ENCODE measurements at regions not wholly inside any gene's neighbourhood (a gene's known extent, or its start where the extent isn't known, plus 50 kb on each side); places are given as distances from the start of the nearest gene placed in this dataset.

GRCh38 chr12:126704609-126705008 is 1562.4 kb upstream of the TMEM132C start:
- Histone ChIP-seq H3K27me3 (ENCODE audit: control insufficient read depth, insufficient read depth, low read length) (no peaks in the 10 kb centered on the region), H3K9ac (ENCODE audit: low read length) (no peak overlapping the region), H3K27ac (ENCODE audit: low read depth, low read length) (no peak overlapping the region), H3K36me3 (ENCODE audit: control insufficient read depth, insufficient read depth, low read length) (no peaks in the 10 kb centered on the region), H3K4me1 (ENCODE audit: control insufficient read depth, insufficient read depth, low read length) (no peaks in the 10 kb centered on the region), H3K4me3 (ENCODE audit: low read length) (no peak overlapping the region)

GRCh38 chr12:126706300-126706699 is 1560.7 kb upstream of the TMEM132C start:
- Histone ChIP-seq H3K4me3 (ENCODE audit: low read length) (no peak overlapping the region), H3K9ac (ENCODE audit: low read length) (no peak overlapping the region), H3K27me3 (ENCODE audit: control insufficient read depth, insufficient read depth, low read length) (no peaks in the 10 kb centered on the region), H3K36me3 (ENCODE audit: control insufficient read depth, insufficient read depth, low read length) (no peaks in the 10 kb centered on the region), H3K4me1 (ENCODE audit: control insufficient read depth, insufficient read depth, low read length) (no peaks in the 10 kb centered on the region), H3K27ac (ENCODE audit: low read depth, low read length) (no peak overlapping the region)

GRCh38 chr12:126708492-126708896 is 1558.5 kb upstream of the TMEM132C start:
- Histone ChIP-seq H3K27me3 (ENCODE audit: control insufficient read depth, insufficient read depth, low read length) (no peaks in the 10 kb centered on the region), H3K9ac (ENCODE audit: low read length) (no peak overlapping the region), H3K4me1 (ENCODE audit: control insufficient read depth, insufficient read depth, low read length) (no peaks in the 10 kb centered on the region), H3K4me3 (ENCODE audit: low read length) (no peak overlapping the region), H3K36me3 (ENCODE audit: control insufficient read depth, insufficient read depth, low read length) (no peaks in the 10 kb centered on the region), H3K27ac (ENCODE audit: low read depth, low read length) (no peak overlapping the region)

- H3K4me1 ChIP-seq (ENCODE audit: control insufficient read depth, insufficient read depth, low read length): no peaks in the 10 kb centered on the region
- H3K27ac ChIP-seq (ENCODE audit: low read depth, low read length): no peak overlapping the region
- H3K9ac ChIP-seq (ENCODE audit: low read length): no peak overlapping the region
- no peak overlapping the region for H3K4me3 ChIP-seq (ENCODE audit: low read length)
- H3K27me3 ChIP-seq (ENCODE audit: control insufficient read depth, insufficient read depth, low read length): no peaks in the 10 kb centered on the region
- H3K36me3 ChIP-seq (ENCODE audit: control insufficient read depth, insufficient read depth, low read length): no peaks in the 10 kb centered on the region
Measured at GRCh38 chr12:126718365-126718764, 1548.6 kb upstream of the TMEM132C start.

GRCh38 chr12:126719912-126720705 is 1546.9 kb upstream of the TMEM132C start:
- Histone ChIP-seq H3K36me3 (ENCODE audit: control insufficient read depth, insufficient read depth, low read length) (no peaks in the 10 kb centered on the region), H3K4me3 (ENCODE audit: low read length) (no peak overlapping the region), H3K4me1 (ENCODE audit: control insufficient read depth, insufficient read depth, low read length) (no peaks in the 10 kb centered on the region), H3K9ac (ENCODE audit: low read length) (no peak overlapping the region), H3K27ac (ENCODE audit: low read depth, low read length) (no peak overlapping the region), H3K27me3 (ENCODE audit: control insufficient read depth, insufficient read depth, low read length) (no peaks in the 10 kb centered on the region)

GRCh38 chr12:126726481-126727217 is 1540.3 kb upstream of the TMEM132C start:
- no peaks in the 10 kb centered on the region for H3K27me3 ChIP-seq (ENCODE audit: control insufficient read depth, insufficient read depth, low read length)
- no peak overlapping the region for H3K4me3 ChIP-seq (ENCODE audit: low read length)
- no peaks in the 10 kb centered on the region for H3K36me3 ChIP-seq (ENCODE audit: control insufficient read depth, insufficient read depth, low read length)
- H3K27ac ChIP-seq (ENCODE audit: low read depth, low read length): no peak overlapping the region
- H3K9ac ChIP-seq (ENCODE audit: low read length): no peak overlapping the region
- H3K4me1 ChIP-seq (ENCODE audit: control insufficient read depth, insufficient read depth, low read length): no peaks in the 10 kb centered on the region

- H3K27ac ChIP-seq (ENCODE audit: low read depth, low read length): no peak overlapping the region
- H3K4me3 ChIP-seq (ENCODE audit: low read length): no peak overlapping the region
- no peak overlapping the region for H3K9ac ChIP-seq (ENCODE audit: low read length)
- no peaks in the 10 kb centered on the region for H3K4me1 ChIP-seq (ENCODE audit: control insufficient read depth, insufficient read depth, low read length)
- H3K27me3 ChIP-seq (ENCODE audit: control insufficient read depth, insufficient read depth, low read length): no peaks in the 10 kb centered on the region
- no peaks in the 10 kb centered on the region for H3K36me3 ChIP-seq (ENCODE audit: control insufficient read depth, insufficient read depth, low read length)
Measured at GRCh38 chr12:126727218-126728075, 1539.5 kb upstream of the TMEM132C start.

- Histone ChIP-seq H3K36me3 (ENCODE audit: control insufficient read depth, insufficient read depth, low read length) (no peaks in the 10 kb centered on the region), H3K4me1 (ENCODE audit: control insufficient read depth, insufficient read depth, low read length) (no peaks in the 10 kb centered on the region), H3K27me3 (ENCODE audit: control insufficient read depth, insufficient read depth, low read length) (no peaks in the 10 kb centered on the region), H3K9ac (ENCODE audit: low read length) (no peak overlapping the region), H3K4me3 (ENCODE audit: low read length) (no peak overlapping the region), H3K27ac (ENCODE audit: low read depth, low read length) (no peak overlapping the region)
Measured at GRCh38 chr12:126734296-126734695, 1532.7 kb upstream of the TMEM132C start.

- H3K36me3 ChIP-seq (ENCODE audit: control insufficient read depth, insufficient read depth, low read length): no peaks in the 10 kb centered on the region
- no peak overlapping the region for H3K4me3 ChIP-seq (ENCODE audit: low read length)
- no peaks in the 10 kb centered on the region for H3K4me1 ChIP-seq (ENCODE audit: control insufficient read depth, insufficient read depth, low read length)
- no peaks in the 10 kb centered on the region for H3K27me3 ChIP-seq (ENCODE audit: control insufficient read depth, insufficient read depth, low read length)
- H3K27ac ChIP-seq (ENCODE audit: low read depth, low read length): no peak overlapping the region
- no peak overlapping the region for H3K9ac ChIP-seq (ENCODE audit: low read length)
Measured at GRCh38 chr12:126734710-126735109, 1532.3 kb upstream of the TMEM132C start.

- no peak overlapping the region for H3K27ac ChIP-seq (ENCODE audit: low read depth, low read length)
- H3K4me3 ChIP-seq (ENCODE audit: low read length): no peak overlapping the region
Measured at GRCh38 chr12:126741536-126742240, 1525.3 kb upstream of the TMEM132C start.

GRCh38 chr12:126742241-126742641 is 1524.7 kb upstream of the TMEM132C start:
- Histone ChIP-seq H3K27me3 (ENCODE audit: control insufficient read depth, insufficient read depth, low read length) (no peaks in the 10 kb centered on the region), H3K36me3 (ENCODE audit: control insufficient read depth, insufficient read depth, low read length) (no peaks in the 10 kb centered on the region), H3K4me1 (ENCODE audit: control insufficient read depth, insufficient read depth, low read length) (no peaks in the 10 kb centered on the region), H3K27ac (ENCODE audit: low read depth, low read length) (no peak overlapping the region), H3K4me3 (ENCODE audit: low read length) (no peak overlapping the region), H3K9ac (ENCODE audit: low read length) (no peak overlapping the region)

More at GRCh38 chr12:126741536-126742240, 1525.3 kb upstream of the TMEM132C start:
- no peak overlapping the region for H3K9ac ChIP-seq (ENCODE audit: low read length)
- no peaks in the 10 kb centered on the region for H3K27me3 ChIP-seq (ENCODE audit: control insufficient read depth, insufficient read depth, low read length)
- H3K36me3 ChIP-seq (ENCODE audit: control insufficient read depth, insufficient read depth, low read length): no peaks in the 10 kb centered on the region
- H3K4me1 ChIP-seq (ENCODE audit: control insufficient read depth, insufficient read depth, low read length): no peaks in the 10 kb centered on the region

All from rectal smooth muscle tissue (tissue), 1 donor.